ENCODE measurements at regions not wholly inside any gene's neighbourhood (a gene's known extent, or its start where the extent isn't known, plus 50 kb on each side); places are given as distances from the start of the nearest gene placed in this dataset.
A peak's percentile ranks its signal among the peaks of the same experiment; 100 is the strongest.
"Not testable (repeated sequence)": the region's sequence is repeated elsewhere in the genome, so short reads cannot be mapped to it uniquely, and the experiment has no call there.

DNA sequence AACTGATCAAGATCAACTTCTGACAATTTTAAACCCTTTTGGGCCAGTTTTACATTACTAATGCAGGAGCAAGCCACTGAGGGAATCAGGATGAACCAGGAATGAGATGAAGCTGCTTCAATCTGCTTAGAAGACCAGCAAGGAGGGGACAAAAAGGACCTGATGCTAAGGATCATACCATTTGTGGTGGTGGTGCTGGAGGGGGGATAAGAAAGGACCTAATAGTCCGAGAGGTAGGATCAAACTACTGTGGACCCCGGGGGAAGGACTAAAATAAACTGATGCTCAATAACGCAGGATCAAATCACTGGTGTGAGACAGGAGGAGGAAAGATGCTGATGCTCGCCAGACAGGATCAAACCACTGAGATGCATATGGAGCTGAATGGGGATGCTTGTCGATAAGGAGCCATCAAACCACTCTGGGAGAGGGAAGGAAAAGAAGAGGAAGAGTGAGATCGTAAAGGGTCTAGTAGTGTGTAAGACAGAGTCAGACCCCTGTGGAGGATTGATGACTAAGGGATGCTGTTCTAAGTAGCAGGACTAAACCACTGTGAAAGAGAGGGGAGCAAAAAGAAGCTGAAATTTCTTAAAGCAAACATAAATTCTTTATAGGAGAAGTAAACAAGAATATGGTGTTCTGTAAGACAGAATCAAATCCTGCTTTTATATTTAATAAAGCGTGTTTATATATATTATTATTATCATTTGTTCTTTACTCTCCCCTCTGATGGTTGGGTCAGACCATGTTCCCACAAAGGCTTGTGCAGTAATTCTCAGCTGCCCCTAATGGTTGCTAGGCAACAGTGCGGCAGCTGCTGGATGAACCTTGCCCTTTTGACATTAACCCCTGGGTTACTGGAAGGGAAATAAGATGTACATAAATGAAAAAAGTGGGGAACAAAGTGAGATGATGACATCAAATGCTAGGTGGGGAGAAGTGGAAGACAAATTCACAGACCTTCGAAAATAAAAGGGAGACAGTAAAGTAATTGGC lies 432.5 kb upstream of the FGF16 start:
- Mint-ChIP-seq H3K27ac (no peak overlapping the region), H3K27me3 (ENCODE audit: insufficient read depth) (no peaks in the 10 kb centered on the region), H3K4me3 (no peak overlapping the region), H3K36me3 (ENCODE audit: low read depth) (no peaks in the 10 kb centered on the region), H3K4me1 (ENCODE audit: low read depth) (no peaks in the 10 kb centered on the region), H3K9me3 (no peaks in the 10 kb centered on the region)
- intact Hi-C loops (cut with micrococcal nuclease): no loop called here
- no peak for DNase-seq (ENCODE audit: low spot score)

DNA sequence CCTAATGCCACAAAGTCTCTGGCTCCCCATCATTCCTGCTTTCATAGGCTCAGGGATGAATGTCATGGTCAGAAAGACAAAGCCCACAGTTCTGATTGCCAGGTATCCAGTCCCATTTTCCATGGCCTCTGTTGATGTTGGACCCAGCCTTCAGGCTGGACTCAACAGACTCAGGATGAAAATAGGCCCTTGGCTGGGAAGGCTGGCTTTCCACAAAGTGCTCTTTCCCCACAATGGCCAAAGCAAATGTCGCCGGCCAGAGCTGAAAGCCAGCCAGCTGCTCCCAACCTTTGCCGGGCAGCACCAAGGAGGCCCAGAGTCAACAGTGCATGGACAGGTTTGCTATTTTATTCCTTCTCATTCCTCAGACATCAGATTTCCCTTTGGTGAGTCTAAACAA lies 430.1 kb upstream of the FGF16 start:
- Mint-ChIP-seq H3K27me3 (ENCODE audit: insufficient read depth) (no peaks in the 10 kb centered on the region), H3K9me3 (no peaks in the 10 kb centered on the region), H3K4me3 (no peak overlapping the region), H3K27ac (no peak overlapping the region), H3K36me3 (ENCODE audit: low read depth) (no peaks in the 10 kb centered on the region), H3K4me1 (ENCODE audit: low read depth) (no peaks in the 10 kb centered on the region)
- intact Hi-C loops (cut with micrococcal nuclease): no loop called here
- DNase-seq (ENCODE audit: low spot score): no peak

DNA sequence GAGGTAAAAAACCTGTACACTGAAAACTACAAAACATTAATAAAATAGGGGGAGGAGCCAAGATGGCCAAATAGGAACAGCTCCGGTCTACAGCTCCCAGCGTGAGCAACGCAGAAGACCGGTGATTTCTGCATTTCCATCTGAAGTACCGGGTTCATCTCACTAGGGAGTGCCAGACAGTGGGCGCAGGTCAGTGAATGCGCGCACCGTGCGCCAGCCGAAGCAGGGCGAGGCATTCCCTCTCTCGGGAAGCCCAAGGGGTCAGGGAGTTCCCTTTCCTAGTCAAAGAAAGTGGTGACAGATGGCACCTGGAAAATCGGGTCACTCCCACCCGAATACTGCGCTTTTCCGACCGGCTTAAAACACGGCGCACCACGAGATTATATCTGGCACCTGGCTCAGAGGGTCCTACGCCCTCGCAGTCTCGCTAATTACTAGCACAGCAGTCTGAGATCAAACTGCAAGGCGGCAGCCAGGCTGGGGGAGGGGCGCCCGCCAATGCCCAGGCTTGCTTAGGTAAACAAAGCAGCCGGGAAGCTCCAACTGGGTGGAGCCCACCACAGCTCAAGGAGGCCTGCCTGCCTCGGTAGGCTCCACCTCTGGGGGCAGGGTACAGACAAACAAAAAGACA lies 400.9 kb upstream of the FGF16 start:
- intact Hi-C loops (cut with micrococcal nuclease); H3K27me3 Mint-ChIP-seq (ENCODE audit: insufficient read depth); H3K4me1 Mint-ChIP-seq (ENCODE audit: low read depth); H3K27ac Mint-ChIP-seq; H3K36me3 Mint-ChIP-seq (ENCODE audit: low read depth); DNase-seq (ENCODE audit: low spot score); H3K9me3 Mint-ChIP-seq: not testable (repeated sequence)
- peak overlapping the region; percentile 39 for H3K4me3 Mint-ChIP-seq

DNA sequence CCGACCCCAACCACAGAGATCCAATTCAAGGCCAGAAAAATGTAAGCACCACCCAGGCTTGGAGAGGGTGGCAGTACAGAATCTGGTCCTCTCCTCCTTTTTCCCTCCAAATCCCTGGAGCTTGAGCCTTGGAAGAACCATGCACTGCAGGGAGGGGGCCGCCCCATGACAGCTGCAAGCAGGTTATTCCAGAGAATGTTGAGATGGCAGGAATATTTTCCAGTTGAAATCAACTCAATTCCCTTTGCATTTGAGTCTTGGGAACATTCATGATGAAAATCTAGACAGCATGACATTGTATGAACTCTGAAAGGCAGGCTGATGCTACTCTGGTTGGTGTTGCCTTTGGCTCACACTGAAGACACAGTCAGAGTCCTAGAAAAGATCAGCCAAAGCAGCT lies 386.6 kb upstream of the FGF16 start:
- no peak for DNase-seq (ENCODE audit: low spot score)
- Mint-ChIP-seq H3K4me1 (ENCODE audit: low read depth) (no peaks in the 10 kb centered on the region), H3K27me3 (ENCODE audit: insufficient read depth) (no peaks in the 10 kb centered on the region), H3K36me3 (ENCODE audit: low read depth) (no peaks in the 10 kb centered on the region), H3K27ac (no peak overlapping the region), H3K9me3 (peaks cover 5% of the 10 kb centered on the region), H3K4me3 (no peak overlapping the region)
- intact Hi-C loops (cut with micrococcal nuclease): no loop called here

DNA sequence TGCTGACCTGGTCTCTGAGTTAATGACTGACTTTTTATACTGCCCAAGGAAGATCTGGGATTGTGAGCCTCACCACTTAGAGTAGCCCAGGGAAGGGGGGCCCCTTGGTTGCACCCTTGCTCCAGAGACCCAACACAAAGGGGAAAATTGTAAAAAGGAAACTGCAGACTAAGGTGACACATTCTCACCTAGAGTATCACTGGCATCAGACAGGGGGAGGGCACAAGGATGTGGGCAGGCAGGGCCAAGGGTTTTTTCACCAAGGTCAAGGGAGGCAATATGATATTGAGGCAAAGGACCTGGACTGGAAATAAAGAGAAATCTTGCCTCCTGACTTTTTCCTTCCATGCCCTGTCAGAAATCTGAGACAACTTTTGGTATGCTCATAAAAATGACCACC lies 386.2 kb upstream of the FGF16 start:
- Mint-ChIP-seq H3K27ac (no peak overlapping the region), H3K9me3 (peaks cover 2% of the 10 kb centered on the region), H3K36me3 (ENCODE audit: low read depth) (no peaks in the 10 kb centered on the region), H3K4me1 (ENCODE audit: low read depth) (no peaks in the 10 kb centered on the region), H3K4me3 (no peak overlapping the region), H3K27me3 (ENCODE audit: insufficient read depth) (no peaks in the 10 kb centered on the region)
- intact Hi-C loops (cut with micrococcal nuclease): no loop called here
- DNase-seq (ENCODE audit: low spot score): no peak

DNA sequence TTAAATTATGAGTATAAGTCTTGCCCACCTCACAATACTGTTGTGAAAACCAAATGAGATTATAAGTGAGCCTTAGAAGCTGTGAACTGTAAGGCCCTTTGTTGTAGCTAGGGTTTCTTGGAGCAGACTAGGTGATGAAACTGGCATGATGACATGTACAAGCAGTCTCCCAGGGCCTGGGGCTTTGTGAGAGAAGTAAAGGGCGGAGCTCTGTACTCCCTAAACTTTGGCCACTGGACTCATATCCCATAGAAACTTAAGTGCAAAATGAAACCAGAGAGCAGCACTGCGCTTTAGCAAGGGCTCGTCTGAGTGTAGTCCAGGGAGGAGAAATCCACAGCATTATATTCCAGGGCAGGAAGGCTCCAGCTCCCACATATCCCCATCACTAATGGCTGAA lies 385.6 kb upstream of the FGF16 start:
- no peak overlapping the region for H3K27ac Mint-ChIP-seq
- no peaks in the 10 kb centered on the region for H3K36me3 Mint-ChIP-seq (ENCODE audit: low read depth)
- no peaks in the 10 kb centered on the region for H3K27me3 Mint-ChIP-seq (ENCODE audit: insufficient read depth)
- H3K4me1 Mint-ChIP-seq (ENCODE audit: low read depth): no peaks in the 10 kb centered on the region
- no peaks in the 10 kb centered on the region for H3K9me3 Mint-ChIP-seq
- intact Hi-C loops (cut with micrococcal nuclease): no loop called here
- no peak for DNase-seq (ENCODE audit: low spot score)
- H3K4me3 Mint-ChIP-seq: no peak overlapping the region

DNA sequence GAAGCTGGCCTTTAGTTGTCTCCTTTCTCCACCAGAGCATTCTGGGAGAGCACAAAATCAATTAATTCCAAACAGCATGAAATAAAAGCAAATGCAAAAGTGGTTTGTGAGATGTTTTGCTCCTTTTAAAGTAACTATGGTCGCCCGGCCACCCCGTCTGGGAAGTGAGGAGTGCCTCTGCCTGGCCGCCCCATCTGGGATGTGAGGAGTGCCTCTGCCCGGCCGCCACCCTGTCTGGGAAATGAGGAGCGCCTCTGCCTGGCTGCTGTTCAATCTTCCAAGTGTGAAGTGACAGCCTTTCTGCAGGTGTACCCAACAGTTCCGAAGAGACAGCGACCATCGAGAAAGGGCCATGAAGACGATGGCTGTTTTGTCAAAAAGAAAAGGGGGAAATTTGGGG lies 381.3 kb upstream of the FGF16 start:
- H3K36me3 Mint-ChIP-seq (ENCODE audit: low read depth): no peaks in the 10 kb centered on the region

DNA sequence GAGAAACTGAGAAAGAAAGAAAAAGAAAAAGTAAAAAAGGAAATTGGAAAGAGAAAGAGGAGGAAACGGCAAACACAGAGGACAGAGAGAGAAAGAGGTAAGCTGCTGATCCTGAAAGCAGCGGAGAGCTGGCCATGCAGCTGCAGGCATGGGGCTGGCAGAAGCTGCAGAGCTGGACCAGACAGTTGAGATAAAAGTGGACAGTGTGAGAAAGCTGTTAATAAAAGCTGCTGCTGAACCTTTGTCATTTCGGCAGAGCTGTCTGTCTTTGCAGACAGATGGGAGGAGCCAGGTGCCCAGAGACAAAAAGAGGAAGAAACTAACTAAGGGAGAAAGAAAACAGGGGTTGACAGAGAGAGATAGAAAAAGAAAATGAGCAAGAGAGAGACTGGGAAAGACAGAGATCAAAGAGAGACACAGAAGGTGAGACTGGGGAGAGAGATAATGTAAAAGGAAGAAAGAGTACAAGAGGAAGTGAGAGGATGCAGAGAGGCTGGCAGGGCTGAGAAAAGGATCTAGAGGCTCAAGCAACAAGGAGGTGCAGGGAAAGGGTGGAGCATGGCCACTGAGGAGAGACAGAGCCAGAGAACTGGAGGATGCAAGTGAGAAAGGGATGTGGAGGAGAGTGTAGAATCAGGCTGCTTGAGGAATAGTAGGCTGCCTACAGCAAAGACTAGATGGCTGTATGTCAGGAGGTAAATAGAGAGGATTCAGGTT lies 376.8 kb upstream of the FGF16 start:
- Mint-ChIP-seq H3K4me1 (ENCODE audit: low read depth) (peaks cover 15% of the 10 kb centered on the region), H3K4me3 (peak overlapping the region; percentile 54), H3K36me3 (ENCODE audit: low read depth) (no peaks in the 10 kb centered on the region), H3K27ac (no peak overlapping the region), H3K27me3 (ENCODE audit: insufficient read depth) (peaks cover 2% of the 10 kb centered on the region), H3K9me3 (no peaks in the 10 kb centered on the region)
- DNase-seq (ENCODE audit: low spot score): no peak
- intact Hi-C loops (cut with micrococcal nuclease): no loop called here

More for the DNA sequence above, 381.3 kb upstream of the FGF16 start:
- Mint-ChIP-seq H3K4me3 (no peak overlapping the region), H3K4me1 (ENCODE audit: low read depth) (peaks cover 15% of the 10 kb centered on the region), H3K9me3 (no peaks in the 10 kb centered on the region), H3K27ac (no peak overlapping the region), H3K27me3 (ENCODE audit: insufficient read depth) (no peaks in the 10 kb centered on the region)
- intact Hi-C loops (cut with micrococcal nuclease): no loop called here
- DNase-seq (ENCODE audit: low spot score): no peak

DNA sequence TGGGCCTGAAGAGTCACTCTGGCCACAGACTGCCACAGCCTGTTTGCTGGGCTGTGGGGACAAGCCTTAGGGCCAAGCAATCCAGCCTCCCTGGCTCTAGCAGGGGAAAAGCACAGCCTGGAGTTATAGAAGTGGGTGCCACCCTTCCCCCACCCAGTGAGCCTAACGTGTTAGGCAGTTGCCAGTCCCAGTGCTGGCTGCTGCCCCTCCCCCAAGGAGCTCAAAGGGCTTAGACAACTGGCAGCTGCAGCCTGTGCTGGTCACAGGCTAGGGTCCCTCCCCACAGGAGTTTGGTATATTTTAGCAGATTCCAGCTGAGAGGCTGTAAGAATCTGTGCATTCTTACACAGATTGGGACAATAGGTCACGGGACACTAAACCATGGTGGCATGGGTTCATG lies 370.3 kb upstream of the FGF16 start:
- Mint-ChIP-seq H3K4me1 (ENCODE audit: low read depth) (no peaks in the 10 kb centered on the region), H3K9me3 (peaks cover 12% of the 10 kb centered on the region), H3K4me3 (no peak overlapping the region), H3K27ac (no peak overlapping the region), H3K27me3 (ENCODE audit: insufficient read depth) (peaks cover 2% of the 10 kb centered on the region), H3K36me3 (ENCODE audit: low read depth) (no peaks in the 10 kb centered on the region)
- DNase-seq (ENCODE audit: low spot score): no peak
- intact Hi-C loops (cut with micrococcal nuclease): no loop called here

DNA sequence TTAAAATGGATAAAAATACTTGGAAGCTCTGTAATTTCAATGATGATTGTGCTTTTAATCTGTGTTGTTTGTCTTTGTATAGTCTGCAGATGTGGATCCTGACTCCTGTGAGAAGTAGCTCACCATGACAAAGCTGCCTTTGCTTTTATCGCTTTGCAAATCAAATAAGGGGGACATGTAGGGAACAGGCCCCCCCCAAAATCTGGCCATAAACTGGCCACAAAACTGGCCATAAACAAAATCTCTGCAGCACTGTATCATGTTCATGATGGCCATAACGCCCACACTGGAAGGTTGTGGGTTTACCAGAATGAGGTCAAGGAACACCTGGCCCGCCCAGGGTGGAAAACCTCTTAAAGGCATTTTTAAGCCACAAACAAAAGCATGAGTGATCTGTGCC lies 366.0 kb upstream of the FGF16 start:
- H3K27me3 Mint-ChIP-seq (ENCODE audit: insufficient read depth); DNase-seq (ENCODE audit: low spot score); H3K27ac Mint-ChIP-seq; H3K4me3 Mint-ChIP-seq; H3K36me3 Mint-ChIP-seq (ENCODE audit: low read depth); H3K4me1 Mint-ChIP-seq (ENCODE audit: low read depth); intact Hi-C loops (cut with micrococcal nuclease): not testable (repeated sequence)
- peaks cover 14% of the 10 kb centered on the region for H3K9me3 Mint-ChIP-seq

DNA sequence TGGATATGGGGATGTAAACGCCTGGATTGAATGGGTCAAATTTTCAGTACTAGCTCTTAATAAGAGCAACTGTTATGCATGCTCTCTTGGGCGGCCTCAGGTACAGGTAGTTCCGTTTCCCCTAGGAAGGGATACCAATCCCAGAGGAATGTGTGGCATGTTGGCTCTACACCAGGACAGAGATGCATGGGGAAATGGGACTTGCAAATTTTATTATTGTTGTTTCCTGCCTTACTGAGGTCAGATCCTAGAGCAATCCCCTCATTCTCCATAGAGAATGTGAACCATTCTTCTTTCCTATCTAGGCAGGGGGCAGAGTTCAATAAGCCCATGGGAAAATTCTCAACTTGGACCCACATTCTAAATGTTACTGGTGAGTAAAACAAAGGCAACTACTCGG lies 361.8 kb upstream of the FGF16 start:
- H3K36me3 Mint-ChIP-seq (ENCODE audit: low read depth): no peaks in the 10 kb centered on the region
- no peaks in the 10 kb centered on the region for H3K27me3 Mint-ChIP-seq (ENCODE audit: insufficient read depth)
- H3K27ac Mint-ChIP-seq: no peak overlapping the region
- no peak overlapping the region for H3K4me3 Mint-ChIP-seq
- intact Hi-C loops (cut with micrococcal nuclease): no loop called here
- peaks cover 10% of the 10 kb centered on the region for H3K9me3 Mint-ChIP-seq
- DNase-seq (ENCODE audit: low spot score): no peak
- H3K4me1 Mint-ChIP-seq (ENCODE audit: low read depth): no peaks in the 10 kb centered on the region

DNA sequence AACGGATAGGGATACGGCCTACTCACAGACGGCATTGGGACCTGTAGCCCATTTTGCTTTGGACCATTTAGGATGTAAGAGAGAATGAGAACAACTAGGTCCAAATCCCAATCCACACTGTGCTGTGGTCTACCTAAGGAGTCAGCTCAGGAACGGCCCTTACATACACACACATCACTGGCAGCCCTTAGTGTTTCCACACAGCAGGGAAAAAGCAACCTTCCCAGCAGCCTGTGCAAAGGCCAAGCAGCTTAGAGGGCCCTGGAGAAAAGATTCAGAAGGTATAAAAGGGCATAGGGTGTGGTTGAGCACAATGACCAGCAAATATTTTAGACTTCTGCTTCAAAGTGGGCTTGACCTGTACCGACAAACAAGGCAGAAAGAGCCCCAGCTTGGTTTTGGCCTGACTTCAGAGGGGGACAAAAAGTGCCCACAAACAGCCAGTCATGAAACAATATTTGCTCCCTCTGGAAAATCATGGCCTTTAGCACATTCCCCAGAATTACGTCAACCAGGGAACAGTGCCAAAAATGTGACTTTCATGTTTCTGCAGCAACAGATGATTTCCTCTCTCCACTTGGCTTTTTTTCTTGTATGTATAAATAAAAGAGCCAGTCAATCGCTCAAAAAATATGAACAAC lies 359.5 kb upstream of the FGF16 start:
- no peaks in the 10 kb centered on the region for H3K4me1 Mint-ChIP-seq (ENCODE audit: low read depth)
- no peaks in the 10 kb centered on the region for H3K36me3 Mint-ChIP-seq (ENCODE audit: low read depth)
- no peak for DNase-seq (ENCODE audit: low spot score)
- intact Hi-C loops (cut with micrococcal nuclease): no loop called here
- H3K4me3 Mint-ChIP-seq: no peak overlapping the region
- no peaks in the 10 kb centered on the region for H3K9me3 Mint-ChIP-seq
- no peaks in the 10 kb centered on the region for H3K27me3 Mint-ChIP-seq (ENCODE audit: insufficient read depth)
- H3K27ac Mint-ChIP-seq: no peak overlapping the region

DNA sequence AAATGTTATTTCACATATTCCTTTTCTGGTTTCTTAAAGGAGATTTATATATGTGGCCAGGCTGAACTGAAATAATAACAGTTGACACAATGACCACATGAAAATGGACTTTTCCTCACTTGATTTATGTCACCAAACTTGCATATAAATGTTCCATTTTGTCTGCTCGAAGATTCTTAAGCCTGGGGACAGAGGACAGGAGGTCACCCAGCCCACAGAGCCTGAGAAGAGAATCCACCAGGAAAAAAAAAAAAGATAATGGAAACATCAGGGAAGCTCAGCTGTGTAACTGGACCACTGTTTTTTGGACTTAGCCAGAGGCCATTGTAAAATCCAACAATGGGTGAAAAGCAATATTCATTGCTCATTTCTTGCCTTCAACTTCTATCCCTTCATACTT lies 359.0 kb upstream of the FGF16 start:
- no peaks in the 10 kb centered on the region for H3K36me3 Mint-ChIP-seq (ENCODE audit: low read depth)
- intact Hi-C loops (cut with micrococcal nuclease): no loop called here
- no peaks in the 10 kb centered on the region for H3K27me3 Mint-ChIP-seq (ENCODE audit: insufficient read depth)

More for the DNA sequence above, 359.0 kb upstream of the FGF16 start:
- Mint-ChIP-seq H3K9me3 (no peaks in the 10 kb centered on the region), H3K27ac (no peak overlapping the region), H3K4me1 (ENCODE audit: low read depth) (no peaks in the 10 kb centered on the region), H3K4me3 (no peak overlapping the region)
- no peak for DNase-seq (ENCODE audit: low spot score)

All from activated T-helper 1 cell treated with anti-CD3 and anti-CD28 coated beads, Interleukin-12 subunit alpha, Interleukin-12 subunit beta, Interleukin-2, Interleukin-4 antibody, amounts not matched to agents 30 ng/mL and 10 ng/mL and 1 ng/mL, durations not matched to agents 14 hours and 24 hours and 36 hours (primary cell).